NCI-H2227 (cell line): ENCODE measurements at regions not wholly inside any gene's neighbourhood (a gene's known extent, or its start where the extent isn't known, plus 50 kb on each side); places are given as distances from the start of the nearest gene placed in this dataset.

Experiments used
- DNase-seq: peaks from one replicate; lab custom pipeline; 2025; ENCODE audit not compliant: unreplicated experiment; lab: John Stamatoyannopoulos, UW

- DNase-seq: no peak
These were observed 61.0 kb downstream of the MRGPRX1 start for GRCh38 chr11:18878211-18878610.

GRCh38 chr11:18865951-18866350 lies 73.3 kb downstream of the MRGPRX1 start:
- no peak for DNase-seq

- no peak for DNase-seq
These were observed 73.7 kb upstream of the PTPN5 start for GRCh38 chr11:18865261-18865660.

- peak; percentile 50 for DNase-seq
These were observed 61.6 kb upstream of the PTPN5 start for GRCh38 chr11:18853086-18853720.

GRCh38 chr11:18849406-18849805 lies 57.8 kb upstream of the PTPN5 start:
- DNase-seq: no peak

GRCh38 chr11:18844753-18845367 lies 53.3 kb upstream of the PTPN5 start:
- DNase-seq: peak; percentile 33
